DOHH2 (cell line): ENCODE measurements at regions not wholly inside any gene's neighbourhood (a gene's known extent, or its start where the extent isn't known, plus 50 kb on each side); places are given as distances from the start of the nearest gene placed in this dataset.

Experiments used
- H3F3A ChIP-seq: fragments of 200-600 bp; sonication (generic), shearing (Covaris generic); 2 replicates; pipeline ENCODE4 v1.6.0; 2016; ENCODE audit warnings: antibody characterized with exemption, mild to moderate bottlenecking; ENCODE audit not compliant: control insufficient read depth, insufficient read depth
- H3K27ac ChIP-seq: fragments of 200-600 bp; sonication (generic); 2 replicates; pipeline ENCODE4 v1.5.1; 2014; ENCODE audit warnings: low read depth, mild to moderate bottlenecking, low read length, moderate library complexity
- H3K27me3 ChIP-seq: fragments of 200-600 bp; sonication (generic); 2 replicates; pipeline ENCODE4 v1.6.1; 2014; ENCODE audit warnings: mild to moderate bottlenecking, low read length, mixed read lengths; ENCODE audit not compliant: control insufficient read depth
- H3K36me3 ChIP-seq: fragments of 200-600 bp; sonication (generic); 2 replicates; pipeline ENCODE4 v1.6.1; 2014; ENCODE audit warnings: mild to moderate bottlenecking, low read length, moderate library complexity, mixed read lengths; ENCODE audit not compliant: control insufficient read depth
- H3K4me1 ChIP-seq: fragments of 200-600 bp; sonication (generic); 2 replicates; pipeline ENCODE4 v1.6.1; 2014; ENCODE audit warnings: mild to moderate bottlenecking, low read length, mixed read lengths; ENCODE audit not compliant: control insufficient read depth
- H3K4me2 ChIP-seq: fragments of 200-600 bp; sonication (generic); 2 replicates; pipeline ENCODE4 v1.6.0; 2014; ENCODE audit warnings: mild to moderate bottlenecking, low read length, moderate library complexity
- H3K4me3 ChIP-seq: fragments of 200-600 bp; sonication (generic); 2 replicates; pipeline ENCODE4 v1.5.1; 2014; ENCODE audit warnings: mild to moderate bottlenecking, low read length, mixed read lengths
- H3K79me2 ChIP-seq: fragments of 200-600 bp; sonication (generic); 2 replicates; pipeline ENCODE4 v1.6.1; 2014; ENCODE audit warnings: mild to moderate bottlenecking, low read length, mixed read lengths; ENCODE audit not compliant: control insufficient read depth
- H3K9me2 ChIP-seq: fragments of 200-600 bp; sonication (generic); replicated peaks from 2 replicates; pipeline ENCODE4 v1.6.1; 2014; ENCODE audit warnings: mild to moderate bottlenecking, low read length, mixed read lengths; ENCODE audit not compliant: control insufficient read depth
- H3K9me3 ChIP-seq: fragments of 200-600 bp; sonication (generic); 2 replicates; pipeline ENCODE4 v1.6.1; 2014; ENCODE audit warnings: antibody characterized with exemption, low read length, mixed read lengths; ENCODE audit not compliant: control insufficient read depth, insufficient read depth
- H4K20me1 ChIP-seq: fragments of 200-600 bp; sonication (generic); 2 replicates; pipeline ENCODE4 v1.6.0; 2014; ENCODE audit warnings: low read depth, mild to moderate bottlenecking, antibody characterized with exemption, low read length, moderate library complexity; ENCODE audit not compliant: control insufficient read depth, insufficient read depth
- EZH2phosphoT487 ChIP-seq: fragments of 200-600 bp; sonication (generic); IDR thresholded peaks from 2 replicates; pipeline ENCODE4 v1.6.1; 2017; ENCODE audit warnings: borderline replicate concordance, mild to moderate bottlenecking, antibody characterized with exemption, low read length, moderate library complexity, mixed read lengths
- TF ChIP-seq, protein P1 (sequence below): fragments of 200-600 bp; sonication (generic); IDR thresholded peaks from one replicate; pipeline ENCODE4 v1.5.1; 2014; ENCODE audit warnings: antibody characterized with exemption, mild to moderate bottlenecking, low read depth, low read length; ENCODE audit not compliant: poor library complexity, severe bottlenecking

DNA sequence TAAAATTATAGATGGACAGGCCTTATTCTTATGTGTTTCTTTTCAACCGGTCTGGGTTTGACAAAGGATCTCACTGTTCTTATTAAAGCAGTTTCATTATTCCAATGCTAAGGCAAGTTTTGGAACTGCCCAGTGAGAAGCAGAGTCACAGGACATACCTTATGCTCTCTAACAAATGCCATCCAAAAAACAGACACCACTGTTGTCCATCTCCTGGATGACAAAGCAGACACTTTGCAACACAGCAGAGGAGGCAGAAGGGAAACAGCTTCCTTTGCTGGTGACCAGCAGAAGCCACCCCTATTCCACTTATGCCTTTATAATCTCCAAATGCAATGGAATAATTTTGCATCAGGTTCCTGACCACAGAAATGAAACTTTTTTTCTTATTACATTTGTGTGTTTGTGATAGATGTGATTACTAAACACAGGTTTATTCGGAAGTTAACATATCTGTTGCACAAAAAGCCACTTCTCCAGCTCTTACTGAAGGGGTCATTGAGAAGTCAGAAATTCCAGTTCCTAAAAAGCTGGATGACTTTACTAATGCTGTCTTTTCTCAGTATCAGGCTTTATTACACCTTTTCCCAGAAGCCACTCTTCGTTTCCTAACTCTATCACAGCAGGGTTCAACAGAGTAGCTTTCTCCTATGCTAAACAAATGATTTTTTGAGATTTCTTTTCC, 115.6 kb downstream of the BTG1 start:
- no peak overlapping the region for H3K4me3 ChIP-seq
- H3K79me2 ChIP-seq: no peaks in the 10 kb centered on the region
- H3K4me2 ChIP-seq: no peak overlapping the region
- no peaks in the 10 kb centered on the region for H3K9me3 ChIP-seq
- no peaks in the 10 kb centered on the region for H4K20me1 ChIP-seq
- peaks cover 21% of the 10 kb centered on the region for H3K4me1 ChIP-seq
- H3K27ac ChIP-seq: no peak overlapping the region
- no peaks in the 10 kb centered on the region for H3K9me2 ChIP-seq
- TF ChIP-seq EZH2phosphoT487: no peak
- TF ChIP-seq, protein P1, sequence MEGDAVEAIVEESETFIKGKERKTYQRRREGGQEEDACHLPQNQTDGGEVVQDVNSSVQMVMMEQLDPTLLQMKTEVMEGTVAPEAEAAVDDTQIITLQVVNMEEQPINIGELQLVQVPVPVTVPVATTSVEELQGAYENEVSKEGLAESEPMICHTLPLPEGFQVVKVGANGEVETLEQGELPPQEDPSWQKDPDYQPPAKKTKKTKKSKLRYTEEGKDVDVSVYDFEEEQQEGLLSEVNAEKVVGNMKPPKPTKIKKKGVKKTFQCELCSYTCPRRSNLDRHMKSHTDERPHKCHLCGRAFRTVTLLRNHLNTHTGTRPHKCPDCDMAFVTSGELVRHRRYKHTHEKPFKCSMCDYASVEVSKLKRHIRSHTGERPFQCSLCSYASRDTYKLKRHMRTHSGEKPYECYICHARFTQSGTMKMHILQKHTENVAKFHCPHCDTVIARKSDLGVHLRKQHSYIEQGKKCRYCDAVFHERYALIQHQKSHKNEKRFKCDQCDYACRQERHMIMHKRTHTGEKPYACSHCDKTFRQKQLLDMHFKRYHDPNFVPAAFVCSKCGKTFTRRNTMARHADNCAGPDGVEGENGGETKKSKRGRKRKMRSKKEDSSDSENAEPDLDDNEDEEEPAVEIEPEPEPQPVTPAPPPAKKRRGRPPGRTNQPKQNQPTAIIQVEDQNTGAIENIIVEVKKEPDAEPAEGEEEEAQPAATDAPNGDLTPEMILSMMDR: no peak
- no peaks in the 10 kb centered on the region for H3K36me3 ChIP-seq
- H3F3A ChIP-seq: peaks cover 3% of the 10 kb centered on the region; the same call in 1 of the 2 replicates
- H3K27me3 ChIP-seq: no peaks in the 10 kb centered on the region

DNA sequence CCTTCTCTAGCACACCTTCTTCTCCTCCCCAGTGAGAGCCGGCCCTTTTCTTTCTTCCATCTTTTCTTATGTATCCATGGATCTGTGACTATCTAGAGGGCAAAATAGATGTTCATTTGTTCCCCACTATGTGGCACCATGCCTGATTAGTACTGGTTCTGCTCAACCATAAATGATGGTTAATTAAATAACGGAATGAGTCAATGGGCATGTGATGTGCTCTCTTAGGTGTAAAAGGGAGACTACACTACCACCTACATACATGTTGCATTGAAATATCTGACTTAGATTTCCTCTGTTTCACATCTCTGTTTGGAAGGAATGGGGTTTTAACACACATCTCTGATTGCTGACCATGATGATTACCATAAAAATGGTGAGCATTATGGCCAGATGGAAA, 116.5 kb downstream of the BTG1 start:
- Histone ChIP-seq H3K79me2 (no peaks in the 10 kb centered on the region), H3K4me3 (no peak overlapping the region), H3K4me1 (peaks cover 13% of the 10 kb centered on the region), H3K36me3 (no peaks in the 10 kb centered on the region), H3K9me2 (no peaks in the 10 kb centered on the region), H3K9me3 (no peaks in the 10 kb centered on the region), H3K27me3 (no peaks in the 10 kb centered on the region), H4K20me1 (no peaks in the 10 kb centered on the region), H3F3A (no peaks in the 10 kb centered on the region), H3K4me2 (no peak overlapping the region), H3K27ac (no peak overlapping the region)
- TF ChIP-seq, protein P1: no peak
- TF ChIP-seq EZH2phosphoT487: no peak

DNA sequence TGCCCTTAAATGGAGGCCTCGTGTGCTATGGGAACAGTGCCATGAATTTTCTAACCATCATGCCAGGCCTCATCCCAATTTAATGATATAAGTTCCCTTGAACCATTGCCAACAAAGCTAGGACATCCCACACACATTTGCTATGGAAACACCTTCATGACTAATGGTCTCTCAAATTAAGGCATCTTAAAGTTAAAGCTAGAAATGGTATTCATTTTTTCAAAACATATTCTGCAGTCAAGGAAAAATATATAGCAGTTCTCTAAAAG, 117.3 kb downstream of the BTG1 start:
- TF ChIP-seq, protein P1: no peak
- no peak for TF ChIP-seq EZH2phosphoT487
- peaks cover 13% of the 10 kb centered on the region for H3K4me1 ChIP-seq
- no peaks in the 10 kb centered on the region for H3K9me3 ChIP-seq
- no peaks in the 10 kb centered on the region for H3F3A ChIP-seq
- H3K9me2 ChIP-seq: no peaks in the 10 kb centered on the region
- no peak overlapping the region for H3K4me2 ChIP-seq
- H3K27ac ChIP-seq: no peak overlapping the region
- H4K20me1 ChIP-seq: no peaks in the 10 kb centered on the region
- no peak overlapping the region for H3K4me3 ChIP-seq
- no peaks in the 10 kb centered on the region for H3K79me2 ChIP-seq
- no peaks in the 10 kb centered on the region for H3K27me3 ChIP-seq
- H3K36me3 ChIP-seq: no peaks in the 10 kb centered on the region
